ENCODE measurements at regions not wholly inside any gene's neighbourhood (a gene's known extent, or its start where the extent isn't known, plus 50 kb on each side); places are given as distances from the start of the nearest gene placed in this dataset.

GRCh38 chr6:8260610-8261009 lies 158.3 kb upstream of the EEF1E1 start:
- TF ChIP-seq, protein P1, sequence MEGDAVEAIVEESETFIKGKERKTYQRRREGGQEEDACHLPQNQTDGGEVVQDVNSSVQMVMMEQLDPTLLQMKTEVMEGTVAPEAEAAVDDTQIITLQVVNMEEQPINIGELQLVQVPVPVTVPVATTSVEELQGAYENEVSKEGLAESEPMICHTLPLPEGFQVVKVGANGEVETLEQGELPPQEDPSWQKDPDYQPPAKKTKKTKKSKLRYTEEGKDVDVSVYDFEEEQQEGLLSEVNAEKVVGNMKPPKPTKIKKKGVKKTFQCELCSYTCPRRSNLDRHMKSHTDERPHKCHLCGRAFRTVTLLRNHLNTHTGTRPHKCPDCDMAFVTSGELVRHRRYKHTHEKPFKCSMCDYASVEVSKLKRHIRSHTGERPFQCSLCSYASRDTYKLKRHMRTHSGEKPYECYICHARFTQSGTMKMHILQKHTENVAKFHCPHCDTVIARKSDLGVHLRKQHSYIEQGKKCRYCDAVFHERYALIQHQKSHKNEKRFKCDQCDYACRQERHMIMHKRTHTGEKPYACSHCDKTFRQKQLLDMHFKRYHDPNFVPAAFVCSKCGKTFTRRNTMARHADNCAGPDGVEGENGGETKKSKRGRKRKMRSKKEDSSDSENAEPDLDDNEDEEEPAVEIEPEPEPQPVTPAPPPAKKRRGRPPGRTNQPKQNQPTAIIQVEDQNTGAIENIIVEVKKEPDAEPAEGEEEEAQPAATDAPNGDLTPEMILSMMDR (IDR thresholded peaks at IDR 0.05), result no peak
- TF ChIP-seq EZH2phosphoT487 (IDR thresholded peaks at IDR 0.05), result no peak
- no peak for TF ChIP-seq EZH2 (IDR thresholded peaks at IDR 0.05)
- Histone ChIP-seq H3K9me3 (ENCODE audit: low read depth) (no peaks in the 10 kb centered on the region), H3K27ac (no peak overlapping the region), H3K4me3 (no peak overlapping the region), H2AFZ (replicated peaks) (no peak overlapping the region), H3K4me1 (no peaks in the 10 kb centered on the region), H3F3A (ENCODE audit: low read depth) (no peaks in the 10 kb centered on the region), H3K79me2 (ENCODE audit: low read depth) (no peaks in the 10 kb centered on the region), H3K9ac (no peak overlapping the region), H3K4me2 (no peak overlapping the region), H3K36me3 (no peaks in the 10 kb centered on the region), H4K20me1 (ENCODE audit: low read depth) (no peaks in the 10 kb centered on the region), H3K27me3 (no peaks in the 10 kb centered on the region)
- Mint-ChIP-seq H3K27ac (no peak overlapping the region), H3K9me3 (no peaks in the 10 kb centered on the region), H3K27me3 (ENCODE audit: insufficient read depth, low read depth) (peaks cover 3% of the 10 kb centered on the region), H3K4me3 (no peak overlapping the region), H3K36me3 (no peaks in the 10 kb centered on the region), H3K4me1 (no peaks in the 10 kb centered on the region)
- DNase-seq (ENCODE audit: low spot score), result no peak

GRCh38 chr6:8246403-8246802 lies 144.1 kb upstream of the EEF1E1 start:
- H3K79me2 ChIP-seq (ENCODE audit: low read depth), result no peaks in the 10 kb centered on the region
- H3K9me3 ChIP-seq (ENCODE audit: low read depth), result no peaks in the 10 kb centered on the region
- Mint-ChIP-seq H3K36me3 (no peaks in the 10 kb centered on the region), H3K4me3 (no peak overlapping the region), H3K27ac (no peak overlapping the region), H3K9me3 (no peaks in the 10 kb centered on the region), H3K27me3 (ENCODE audit: insufficient read depth, low read depth) (no peaks in the 10 kb centered on the region), H3K4me1 (peaks cover 20% of the 10 kb centered on the region)
- TF ChIP-seq EZH2 (IDR thresholded peaks at IDR 0.05) (no peak), EZH2phosphoT487 (IDR thresholded peaks at IDR 0.05) (no peak)
- TF ChIP-seq, protein P1 (IDR thresholded peaks at IDR 0.05), result no peak
- H3K27ac ChIP-seq, result no peak overlapping the region
- H3K4me1 ChIP-seq, result peaks cover 7% of the 10 kb centered on the region
- no peak overlapping the region for H2AFZ ChIP-seq (replicated peaks)
- no peak overlapping the region for H3K9ac ChIP-seq
- H3K4me2 ChIP-seq, result no peak overlapping the region
- H3K4me3 ChIP-seq, result no peak overlapping the region
- H3F3A ChIP-seq (ENCODE audit: low read depth), result no peaks in the 10 kb centered on the region
- H4K20me1 ChIP-seq (ENCODE audit: low read depth), result no peaks in the 10 kb centered on the region
- no peaks in the 10 kb centered on the region for H3K27me3 ChIP-seq
- no peak for DNase-seq (ENCODE audit: low spot score)
- no peaks in the 10 kb centered on the region for H3K36me3 ChIP-seq

- H3K27me3 Mint-ChIP-seq (ENCODE audit: insufficient read depth, low read depth), result no peaks in the 10 kb centered on the region
- no peak overlapping the region for H3K4me3 Mint-ChIP-seq
- no peaks in the 10 kb centered on the region for H3K9me3 Mint-ChIP-seq
- H3K4me3 ChIP-seq, result no peak overlapping the region
- no peaks in the 10 kb centered on the region for H3F3A ChIP-seq (ENCODE audit: low read depth)
- H3K4me1 Mint-ChIP-seq, result peaks cover 21% of the 10 kb centered on the region
- peak overlapping the region; percentile 42 for H3K27ac Mint-ChIP-seq
- no peaks in the 10 kb centered on the region for H3K79me2 ChIP-seq (ENCODE audit: low read depth)
- H3K36me3 Mint-ChIP-seq, result no peaks in the 10 kb centered on the region
- no peak overlapping the region for H2AFZ ChIP-seq (replicated peaks)
- H3K4me1 ChIP-seq, result peaks cover 7% of the 10 kb centered on the region
- no peak overlapping the region for H3K9ac ChIP-seq
- no peaks in the 10 kb centered on the region for H3K27me3 ChIP-seq
- no peaks in the 10 kb centered on the region for H3K9me3 ChIP-seq (ENCODE audit: low read depth)
- no peak for DNase-seq (ENCODE audit: low spot score)
- TF ChIP-seq EZH2phosphoT487 (IDR thresholded peaks at IDR 0.05) (no peak), EZH2 (IDR thresholded peaks at IDR 0.05) (no peak)
- no peak overlapping the region for H3K27ac ChIP-seq
- H4K20me1 ChIP-seq (ENCODE audit: low read depth), result no peaks in the 10 kb centered on the region
- no peaks in the 10 kb centered on the region for H3K36me3 ChIP-seq
- H3K4me2 ChIP-seq, result no peak overlapping the region
Observed at GRCh38 chr6:8245726-8246125, 143.4 kb upstream of the EEF1E1 start.

- H3K9me3 Mint-ChIP-seq, result no peaks in the 10 kb centered on the region
- H3K36me3 Mint-ChIP-seq, result no peaks in the 10 kb centered on the region
- H3K27me3 Mint-ChIP-seq (ENCODE audit: insufficient read depth, low read depth), result peaks cover 4% of the 10 kb centered on the region
- Histone ChIP-seq H4K20me1 (ENCODE audit: low read depth) (no peaks in the 10 kb centered on the region), H3K4me1 (peaks cover 14% of the 10 kb centered on the region), H3K4me3 (no peak overlapping the region), H2AFZ (replicated peaks) (peak overlapping the region; percentile 2), H3K79me2 (ENCODE audit: low read depth) (no peaks in the 10 kb centered on the region), H3K4me2 (no peak overlapping the region), H3K9me3 (ENCODE audit: low read depth) (no peaks in the 10 kb centered on the region), H3K9ac (no peak overlapping the region), H3K36me3 (no peaks in the 10 kb centered on the region), H3K27me3 (no peaks in the 10 kb centered on the region), H3F3A (ENCODE audit: low read depth) (no peaks in the 10 kb centered on the region), H3K27ac (no peak overlapping the region)
- no peak for TF ChIP-seq EZH2phosphoT487 (IDR thresholded peaks at IDR 0.05)
- TF ChIP-seq EZH2 (IDR thresholded peaks at IDR 0.05), result no peak
- TF ChIP-seq, protein P1 (IDR thresholded peaks at IDR 0.05), result no peak
- peaks cover 40% of the 10 kb centered on the region for H3K4me1 Mint-ChIP-seq
- no peak for DNase-seq (ENCODE audit: low spot score)
- no peak overlapping the region for H3K27ac Mint-ChIP-seq
- no peak overlapping the region for H3K4me3 Mint-ChIP-seq
Observed at GRCh38 chr6:8243475-8243874, 141.1 kb upstream of the EEF1E1 start.

All from neural progenitor cell (in vitro differentiated cells).